Kidney epithelial cell (primary cell): ENCODE measurements at regions not wholly inside any gene's neighbourhood (a gene's known extent, or its start where the extent isn't known, plus 50 kb on each side); places are given as distances from the start of the nearest gene placed in this dataset.

Experiments used
- DNase-seq: peaks from one replicate; pipeline ENCODE4 v3.0.0-alpha.2; 2010; ENCODE audit warnings: low read depth
- H3K27me3 ChIP-seq: 2 replicates; pipeline ENCODE4 v1.6.0; 2011; ENCODE audit warnings: low read length; ENCODE audit not compliant: control insufficient read depth, insufficient read depth
- H3K36me3 ChIP-seq: 2 replicates; pipeline ENCODE4 v1.5.1; 2011; ENCODE audit warnings: low read length; ENCODE audit not compliant: control insufficient read depth, insufficient read depth
- H3K4me3 ChIP-seq: 2 replicates; pipeline ENCODE4 v1.5.1; 2011; ENCODE audit warnings: low read depth, mild to moderate bottlenecking, control low read depth, low read length
- CTCF ChIP-seq: IDR thresholded peaks from 2 replicates; pipeline ENCODE4 v1.5.1; 2011; ENCODE audit warnings: mild to moderate bottlenecking, moderate library complexity, low read length, control low read depth, inconsistent platforms; ENCODE audit not compliant: insufficient read depth, poor library complexity, severe bottlenecking

DNA sequence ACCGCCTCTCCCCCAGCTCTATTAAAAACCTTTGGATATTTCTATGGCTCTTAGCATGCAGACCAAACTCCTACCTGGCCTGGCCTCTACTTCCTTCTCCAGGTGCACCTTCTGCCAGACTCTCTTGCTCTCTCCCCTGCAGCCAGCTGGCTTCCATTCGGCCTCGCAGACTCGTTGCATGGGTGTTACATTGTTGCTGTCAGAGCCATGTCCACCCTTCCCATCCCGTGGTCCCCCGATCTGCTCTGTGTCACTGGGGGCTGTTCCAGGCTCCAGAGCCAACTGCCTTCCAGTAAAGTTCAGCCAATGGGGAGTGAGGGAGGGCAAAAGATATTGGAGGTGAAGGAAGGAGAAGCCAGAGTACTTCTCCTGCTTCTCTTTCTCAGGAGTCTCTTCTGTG lies 112.5 kb upstream of the LGALSL start:
- TF ChIP-seq CTCF: no peak
- Histone ChIP-seq H3K36me3 (no peaks in the 10 kb centered on the region), H3K27me3 (no peaks in the 10 kb centered on the region), H3K4me3 (no peak overlapping the region)
- no peak for DNase-seq

- Histone ChIP-seq H3K4me3 (no peak overlapping the region), H3K36me3 (no peaks in the 10 kb centered on the region), H3K27me3 (no peaks in the 10 kb centered on the region)
- TF ChIP-seq CTCF: no peak
- no peak for DNase-seq
These were observed 111.5 kb upstream of the LGALSL start for GRCh38 chr2:64342195-64343099.

- no peak overlapping the region for H3K4me3 ChIP-seq
- no peak for TF ChIP-seq CTCF
- H3K36me3 ChIP-seq: no peaks in the 10 kb centered on the region
- H3K27me3 ChIP-seq: no peaks in the 10 kb centered on the region
- DNase-seq: no peak
These were observed 108.9 kb upstream of the LGALSL start for GRCh38 chr2:64344999-64345576.

- Histone ChIP-seq H3K4me3 (no peak overlapping the region), H3K36me3 (no peaks in the 10 kb centered on the region), H3K27me3 (no peaks in the 10 kb centered on the region)
- TF ChIP-seq CTCF: no peak
- DNase-seq: no peak
These were observed 108.0 kb upstream of the LGALSL start for GRCh38 chr2:64345998-64346397.

DNA sequence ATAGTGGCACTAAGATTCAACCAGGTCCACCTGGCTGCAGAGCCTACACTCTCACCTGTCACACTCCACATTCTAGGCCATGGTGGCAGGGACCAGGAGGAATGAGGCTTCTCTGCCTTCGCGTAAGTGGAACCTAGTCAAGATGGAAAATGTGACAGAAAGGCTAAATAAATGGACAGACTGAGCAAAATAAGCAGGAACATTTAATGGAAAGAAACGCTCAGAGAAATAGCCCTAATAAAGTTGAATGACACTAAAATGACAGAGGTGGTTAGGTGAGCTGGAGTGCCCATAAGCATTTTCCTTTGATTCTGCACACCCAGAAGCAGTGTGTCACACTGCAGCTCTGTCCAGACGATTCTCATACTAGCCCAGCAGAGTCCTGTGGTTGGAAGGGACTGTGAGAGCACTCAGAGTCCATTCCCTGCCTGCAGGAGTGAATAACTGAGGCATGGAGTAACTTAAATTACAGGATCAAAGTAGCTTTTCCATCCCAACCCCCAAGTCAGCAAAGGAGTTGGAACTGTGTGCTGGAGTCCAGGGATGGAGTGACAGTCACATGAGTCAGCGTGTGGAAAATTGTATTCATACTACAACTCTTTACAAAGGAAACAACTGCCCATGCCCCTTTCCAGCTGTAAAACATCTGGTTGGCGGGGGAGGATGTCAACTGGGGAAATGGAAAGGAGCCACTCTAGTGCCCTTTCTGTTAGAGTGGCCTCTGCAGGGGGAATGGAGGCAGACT lies 105.4 kb upstream of the LGALSL start:
- Histone ChIP-seq H3K4me3 (no peak overlapping the region), H3K36me3 (no peaks in the 10 kb centered on the region), H3K27me3 (no peaks in the 10 kb centered on the region)
- DNase-seq: no peak
- TF ChIP-seq CTCF: no peak
